SK-N-MC (cell line): ENCODE measurements at regions not wholly inside any gene's neighbourhood (a gene's known extent, or its start where the extent isn't known, plus 50 kb on each side); places are given as distances from the start of the nearest gene placed in this dataset.

Source experiments
- DNase-seq: peaks from one replicate; pipeline ENCODE4 v3.0.0-alpha.2; 2011; ENCODE audit warnings: low read depth, low spot score
- H3K27ac ChIP-seq: fragments of 200-600 bp; sonication (generic); 2 replicates; pipeline ENCODE4 v1.5.1; 2016; ENCODE audit warnings: mixed run types
- H3K36me3 ChIP-seq: fragments of 200-600 bp; sonication (generic); 2 replicates; pipeline ENCODE4 v1.6.1; 2017; ENCODE audit warnings: antibody characterized with exemption, low read length, mixed read lengths; ENCODE audit not compliant: insufficient read depth
- H3K4me3 ChIP-seq: fragments of 200-600 bp; sonication (generic); 2 replicates; pipeline ENCODE4 v1.5.1; 2016
- H3K9ac ChIP-seq: fragments of 200-600 bp; sonication (generic); 2 replicates; pipeline ENCODE4 v1.8.0; 2017; ENCODE audit warnings: mixed run types, mixed read lengths; ENCODE audit not compliant: insufficient read length
- H3K9me3 ChIP-seq: fragments of 200-600 bp; sonication (generic); 2 replicates; pipeline ENCODE4 v1.6.1; 2017; ENCODE audit warnings: low read depth, mild to moderate bottlenecking, antibody characterized with exemption, low read length, moderate library complexity, mixed read lengths
- EZH2 ChIP-seq: fragments of 200-600 bp; sonication (generic); IDR thresholded peaks from one replicate; pipeline ENCODE4 v1.6.1; 2017; ENCODE audit warnings: antibody characterized with exemption
- FOXP2 ChIP-seq: optimal IDR thresholded peaks from 2 replicates; pipeline ENCODE3; 2011; ENCODE audit warnings: mild to moderate bottlenecking, moderate library complexity; ENCODE audit not compliant: insufficient read depth; ENCODE audit errors: extremely low read length, control extremely low read depth
- POLR2AphosphoS5 ChIP-seq: IDR thresholded peaks from 2 replicates; pipeline ENCODE4 v1.6.1; 2012; ENCODE audit warnings: mild to moderate bottlenecking, low read depth, low read length, borderline replicate concordance

DNA sequence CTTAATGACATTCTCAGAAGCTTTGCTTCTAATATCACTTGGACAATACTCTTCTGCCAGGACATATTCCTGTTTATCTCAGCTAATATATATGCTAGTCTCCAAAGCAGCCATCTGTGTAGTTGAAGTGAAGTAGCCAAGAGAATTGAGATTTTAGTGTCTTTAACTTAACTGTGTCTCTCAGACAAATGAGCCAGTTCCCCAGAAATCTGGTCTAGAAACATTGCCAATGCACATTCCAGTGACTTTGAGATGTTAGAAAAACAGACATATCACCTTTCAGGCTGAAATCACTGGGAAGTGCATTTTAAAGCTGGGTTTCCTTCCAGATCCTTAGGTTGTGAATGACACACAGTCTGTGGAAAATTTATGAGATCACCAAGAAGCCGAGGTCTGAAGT lies 114.6 kb downstream of the MTX3 start:
- DNase-seq: no peak
- no peaks in the 10 kb centered on the region for H3K9me3 ChIP-seq
- TF ChIP-seq FOXP2 (no peak), EZH2 (no peak), POLR2AphosphoS5 (no peak)
- no peaks in the 10 kb centered on the region for H3K36me3 ChIP-seq
- H3K9ac ChIP-seq: no peak overlapping the region
- no peak overlapping the region for H3K4me3 ChIP-seq
- no peak overlapping the region for H3K27ac ChIP-seq

GRCh38 chr5:79875230-79875629 lies 115.8 kb downstream of the MTX3 start:
- H3K27ac ChIP-seq: no peak overlapping the region
- H3K4me3 ChIP-seq: no peak overlapping the region
- H3K36me3 ChIP-seq: no peaks in the 10 kb centered on the region
- no peak overlapping the region for H3K9ac ChIP-seq
- no peak for DNase-seq
- H3K9me3 ChIP-seq: no peaks in the 10 kb centered on the region
- TF ChIP-seq EZH2 (no peak), POLR2AphosphoS5 (no peak), FOXP2 (no peak)

DNA sequence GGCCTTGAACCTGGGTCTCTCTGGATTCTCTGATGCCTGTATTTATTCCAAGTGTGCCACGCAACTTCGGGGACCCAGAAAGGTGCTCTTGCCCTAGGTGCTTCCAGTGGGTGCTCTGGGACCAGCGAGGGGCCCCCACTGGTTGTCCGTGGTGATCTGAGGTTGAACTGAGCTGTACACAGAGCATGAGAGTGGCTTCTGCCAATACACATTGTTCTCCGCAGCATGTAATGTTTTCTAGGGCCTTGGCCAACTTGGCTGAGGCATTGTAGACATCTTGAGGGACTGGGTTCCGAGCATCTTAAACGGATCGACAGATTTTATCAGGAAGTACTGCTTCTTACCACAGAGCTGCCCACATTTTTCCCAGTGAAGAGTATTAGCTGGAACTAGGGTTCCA lies 117.9 kb downstream of the MTX3 start:
- Histone ChIP-seq H3K4me3 (no peak overlapping the region), H3K9me3 (no peaks in the 10 kb centered on the region), H3K36me3 (no peaks in the 10 kb centered on the region), H3K9ac (no peak overlapping the region), H3K27ac (no peak overlapping the region)
- TF ChIP-seq POLR2AphosphoS5: no peak
- no peak for TF ChIP-seq FOXP2
- no peak for TF ChIP-seq EZH2
- no peak for DNase-seq

DNA sequence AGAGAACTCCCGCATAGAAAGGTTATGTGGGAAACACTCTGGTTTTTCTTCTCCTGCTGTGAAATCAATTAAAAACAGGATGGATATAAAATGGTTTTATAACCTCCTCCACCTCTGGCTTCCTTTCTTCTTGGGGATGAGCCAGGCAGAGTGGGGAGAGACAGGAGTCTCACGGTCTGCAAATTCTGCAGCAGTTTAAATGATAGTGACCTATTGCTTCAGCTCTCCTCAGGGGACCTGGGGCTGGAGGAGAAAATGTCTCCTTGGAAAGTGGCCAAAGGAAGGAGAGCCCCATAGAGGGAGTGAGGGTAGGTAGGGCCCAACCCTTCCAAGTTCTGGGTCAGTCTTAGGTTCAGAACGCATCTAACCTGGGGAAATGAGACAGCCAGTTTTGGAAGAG lies 118.8 kb downstream of the MTX3 start:
- H3K9ac ChIP-seq: no peak overlapping the region
- H3K4me3 ChIP-seq: no peak overlapping the region
- no peaks in the 10 kb centered on the region for H3K36me3 ChIP-seq
- no peaks in the 10 kb centered on the region for H3K9me3 ChIP-seq
- DNase-seq: no peak
- no peak for TF ChIP-seq POLR2AphosphoS5
- no peak for TF ChIP-seq FOXP2
- no peak for TF ChIP-seq EZH2
- no peak overlapping the region for H3K27ac ChIP-seq

DNA sequence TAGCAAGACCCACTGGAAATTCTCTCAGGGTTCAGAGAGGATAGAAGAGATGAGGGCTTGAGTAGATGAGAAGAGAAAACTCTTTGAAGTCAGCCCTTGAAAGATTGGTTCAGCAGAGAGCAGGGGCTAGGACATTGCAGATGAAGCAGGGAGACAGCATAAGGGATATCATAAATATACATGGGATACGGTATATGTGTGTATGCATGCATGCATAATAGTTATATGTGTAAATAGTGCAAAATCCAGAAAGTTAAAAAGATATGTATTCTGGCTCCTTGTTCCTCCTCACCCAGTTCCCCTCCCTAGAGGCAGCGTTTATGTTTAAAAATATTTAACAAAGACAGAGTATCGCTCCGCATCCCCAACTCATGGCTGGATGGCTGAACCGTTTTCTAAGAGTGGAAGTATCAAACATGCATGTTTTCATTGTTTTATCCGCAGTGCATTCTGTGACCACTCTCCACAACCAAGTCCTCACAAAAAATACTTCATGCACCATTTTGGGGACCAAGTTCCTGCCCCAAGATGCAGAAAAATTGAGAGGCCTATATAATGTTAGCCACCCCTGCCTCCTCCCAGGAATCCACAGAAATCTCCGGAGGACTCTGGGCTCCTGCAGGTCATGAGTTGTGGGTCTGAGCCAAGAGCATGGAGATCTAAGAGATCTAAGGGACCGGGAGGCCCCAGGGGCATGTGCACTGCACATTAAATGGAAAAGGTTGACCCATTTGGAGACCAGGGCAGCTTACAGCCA lies 119.5 kb downstream of the MTX3 start:
- Histone ChIP-seq H3K27ac (no peak overlapping the region), H3K9me3 (no peaks in the 10 kb centered on the region), H3K36me3 (no peaks in the 10 kb centered on the region), H3K4me3 (no peak overlapping the region), H3K9ac (no peak overlapping the region)
- DNase-seq: no peak
- no peak for TF ChIP-seq EZH2

DNA sequence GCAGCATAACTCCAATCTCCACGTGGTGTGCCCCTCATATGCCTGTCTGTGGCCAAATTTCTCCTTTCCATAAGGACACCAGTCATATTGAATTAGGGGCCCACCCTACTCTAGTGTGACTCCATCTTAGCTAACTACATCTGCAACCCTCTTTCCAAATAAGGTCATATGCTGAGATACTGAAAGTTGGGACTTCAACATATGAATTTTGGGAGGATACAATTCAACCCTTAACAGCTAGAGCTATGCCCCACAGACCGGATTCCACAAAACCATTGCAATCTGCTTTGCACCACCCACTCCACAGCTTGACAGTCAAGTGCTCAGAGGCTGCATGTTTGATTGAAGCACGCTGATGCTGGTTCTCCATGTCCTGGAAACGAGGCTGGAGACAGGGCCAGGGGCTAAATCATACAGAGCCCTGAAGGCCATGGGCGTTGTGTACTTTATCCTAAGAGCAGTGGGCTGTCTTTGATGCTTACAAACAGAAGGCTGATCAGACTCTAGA lies 122.8 kb downstream of the MTX3 start:
- TF ChIP-seq POLR2AphosphoS5: no peak
- TF ChIP-seq EZH2: no peak
- TF ChIP-seq FOXP2: no peak
- Histone ChIP-seq H3K9me3 (no peaks in the 10 kb centered on the region), H3K4me3 (no peak overlapping the region)

DNA sequence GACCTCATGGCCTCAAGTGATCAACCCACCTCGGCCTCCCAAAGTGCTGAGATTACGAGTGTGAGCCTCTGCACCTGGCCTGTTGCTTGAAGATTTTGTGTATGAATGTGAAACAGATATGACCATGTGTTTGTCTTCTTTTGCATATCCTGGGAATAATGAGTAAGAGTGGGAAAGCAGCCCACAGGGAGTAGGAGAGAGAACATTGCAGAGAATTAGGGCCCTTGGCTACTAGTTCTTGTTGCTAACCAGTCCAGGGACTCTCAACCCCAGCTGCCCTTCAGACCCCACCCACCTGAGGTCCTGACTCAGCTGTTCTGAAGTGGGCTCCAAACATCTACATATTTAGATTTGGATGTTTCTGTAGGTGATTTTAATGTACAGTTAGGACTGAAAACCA lies 125.5 kb downstream of the MTX3 start:
- no peak overlapping the region for H3K9ac ChIP-seq
- H3K27ac ChIP-seq: no peak overlapping the region
- no peak overlapping the region for H3K4me3 ChIP-seq
- H3K9me3 ChIP-seq: no peaks in the 10 kb centered on the region
- H3K36me3 ChIP-seq: no peaks in the 10 kb centered on the region
- TF ChIP-seq FOXP2 (no peak), EZH2 (no peak), POLR2AphosphoS5 (no peak)
- no peak for DNase-seq

More for the DNA sequence above, 122.8 kb downstream of the MTX3 start:
- no peak for DNase-seq
- Histone ChIP-seq H3K36me3 (no peaks in the 10 kb centered on the region), H3K27ac (no peak overlapping the region), H3K9ac (no peak overlapping the region)

GRCh38 chr5:79864364-79864763 lies 126.7 kb downstream of the MTX3 start:
- Histone ChIP-seq H3K27ac (no peak overlapping the region), H3K9ac (no peak overlapping the region), H3K9me3 (no peaks in the 10 kb centered on the region), H3K36me3 (no peaks in the 10 kb centered on the region), H3K4me3 (no peak overlapping the region)
- no peak for DNase-seq
- TF ChIP-seq EZH2 (no peak), POLR2AphosphoS5 (no peak), FOXP2 (no peak)

DNA sequence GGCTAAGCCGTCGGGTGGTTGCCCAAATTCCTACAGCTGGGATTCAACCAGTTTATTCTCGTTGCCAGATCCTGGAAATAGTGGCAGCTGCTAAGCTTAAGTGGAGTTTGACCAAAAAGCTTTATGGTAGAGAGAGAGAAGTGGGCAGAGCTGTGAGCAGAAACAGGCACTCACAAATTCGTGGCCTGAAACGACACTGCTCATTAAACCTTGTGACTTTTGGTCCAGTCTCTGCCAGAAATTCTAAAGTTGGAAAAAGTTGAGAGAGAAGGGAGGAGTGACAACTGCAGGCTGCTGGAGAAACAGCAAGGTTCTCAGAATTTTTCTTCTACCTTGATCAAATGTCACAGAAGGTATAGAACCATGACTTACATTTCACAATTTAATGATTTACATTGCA lies 131.5 kb downstream of the MTX3 start:
- no peak overlapping the region for H3K27ac ChIP-seq
- no peaks in the 10 kb centered on the region for H3K9me3 ChIP-seq
- H3K4me3 ChIP-seq: no peak overlapping the region
- H3K9ac ChIP-seq: no peak overlapping the region
- no peaks in the 10 kb centered on the region for H3K36me3 ChIP-seq
- no peak for DNase-seq
- TF ChIP-seq EZH2 (no peak), POLR2AphosphoS5 (no peak), FOXP2 (no peak)
